ENCODE measurements at regions not wholly inside any gene's neighbourhood (a gene's known extent, or its start where the extent isn't known, plus 50 kb on each side); places are given as distances from the start of the nearest gene placed in this dataset.

DNA sequence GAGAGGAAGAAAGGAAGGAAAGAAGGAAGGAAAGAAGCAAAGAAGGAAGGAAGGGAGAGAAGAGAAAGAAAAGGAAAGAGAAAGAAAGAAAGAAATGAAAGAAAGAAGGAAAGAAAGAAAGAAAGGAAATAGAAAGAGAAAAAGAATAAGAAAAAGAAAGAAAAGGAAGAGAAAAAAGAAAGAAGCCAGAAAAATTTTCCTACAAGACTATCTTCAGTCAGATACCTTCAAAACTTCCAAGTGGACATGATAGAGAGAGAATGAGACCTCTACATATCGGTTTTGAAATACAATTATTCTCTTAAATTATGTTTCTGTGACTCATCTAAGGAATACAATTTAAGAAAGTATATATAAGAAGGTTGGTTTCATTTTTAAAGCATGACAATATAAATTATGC, 1369.0 kb downstream of the ZPLD1 start:
- TF ChIP-seq, protein P1, sequence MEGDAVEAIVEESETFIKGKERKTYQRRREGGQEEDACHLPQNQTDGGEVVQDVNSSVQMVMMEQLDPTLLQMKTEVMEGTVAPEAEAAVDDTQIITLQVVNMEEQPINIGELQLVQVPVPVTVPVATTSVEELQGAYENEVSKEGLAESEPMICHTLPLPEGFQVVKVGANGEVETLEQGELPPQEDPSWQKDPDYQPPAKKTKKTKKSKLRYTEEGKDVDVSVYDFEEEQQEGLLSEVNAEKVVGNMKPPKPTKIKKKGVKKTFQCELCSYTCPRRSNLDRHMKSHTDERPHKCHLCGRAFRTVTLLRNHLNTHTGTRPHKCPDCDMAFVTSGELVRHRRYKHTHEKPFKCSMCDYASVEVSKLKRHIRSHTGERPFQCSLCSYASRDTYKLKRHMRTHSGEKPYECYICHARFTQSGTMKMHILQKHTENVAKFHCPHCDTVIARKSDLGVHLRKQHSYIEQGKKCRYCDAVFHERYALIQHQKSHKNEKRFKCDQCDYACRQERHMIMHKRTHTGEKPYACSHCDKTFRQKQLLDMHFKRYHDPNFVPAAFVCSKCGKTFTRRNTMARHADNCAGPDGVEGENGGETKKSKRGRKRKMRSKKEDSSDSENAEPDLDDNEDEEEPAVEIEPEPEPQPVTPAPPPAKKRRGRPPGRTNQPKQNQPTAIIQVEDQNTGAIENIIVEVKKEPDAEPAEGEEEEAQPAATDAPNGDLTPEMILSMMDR (IDR thresholded peaks at IDR 0.05), result no peak
- TF ChIP-seq EZH2phosphoT487 (IDR thresholded peaks at IDR 0.05) (no peak), EZH2 (IDR thresholded peaks at IDR 0.05) (no peak)

Measured in neural progenitor cell (in vitro differentiated cells).